K562 (cell line): ENCODE measurements at regions not wholly inside any gene's neighbourhood (a gene's known extent, or its start where the extent isn't known, plus 50 kb on each side); places are given as distances from the start of the nearest gene placed in this dataset.

ENCODE experiments used
- AFF1 ChIP-seq, 2 experiments: fragments of 450-650 bp; IDR thresholded peaks; 2 replicates each; pipeline ENCODE4 v1.6.1; 2018; ENCODE audit warnings: mild to moderate bottlenecking in 2 of 2, low read depth in 1 of 2; ENCODE audit not compliant: partially characterized antibody in 2 of 2
- ATF7 ChIP-seq: fragments of 450-650 bp; IDR thresholded peaks from 2 replicates; pipeline ENCODE4 v1.7.1; 2014; ENCODE audit warnings: mild to moderate bottlenecking, moderate library complexity
- CBX3 ChIP-seq, 2 experiments: IDR thresholded peaks; 1 replicate in 1 of 2; 2 replicates in 1 of 2; pipeline ENCODE4 v1.6.1; 2012; ENCODE audit warnings: inconsistent platforms in 2 of 2, low read length in 2 of 2, borderline replicate concordance in 1 of 2, control low read depth in 1 of 2
- CREB3 ChIP-seq: fragments of 450-650 bp; conservative IDR thresholded peaks from 2 replicates; pipeline ENCODE4 v1.6.1; 2016; ENCODE audit warnings: missing genetic modification characterization, low read depth, mild to moderate bottlenecking, missing compliant biosample characterization, moderate library complexity
- ETV1 ChIP-seq: fragments of 450-650 bp; conservative IDR thresholded peaks from 2 replicates; pipeline ENCODE4 v1.6.1; 2016; ENCODE audit warnings: missing genetic modification characterization, control low read depth, low read depth, missing compliant biosample characterization
- KLF13 ChIP-seq: fragments of 450-650 bp; IDR thresholded peaks from 2 replicates; pipeline ENCODE4 v1.6.1; 2016; ENCODE audit warnings: missing genetic modification characterization, low read depth, mild to moderate bottlenecking, missing compliant biosample characterization, moderate library complexity, borderline replicate concordance
- PBX2 ChIP-seq, 2 experiments: IDR thresholded peaks in 1 of 2; conservative IDR thresholded peaks in 1 of 2; 2 replicates each; pipeline ENCODE4 v1.6.1; 2016; ENCODE audit warnings: low read depth in 2 of 2, mild to moderate bottlenecking in 1 of 2, missing compliant biosample characterization in 1 of 2, missing genetic modification characterization in 1 of 2, moderate library complexity in 1 of 2
- RB1 ChIP-seq: fragments of 450-650 bp; IDR thresholded peaks from 2 replicates; pipeline ENCODE4 v1.6.1; 2017; ENCODE audit warnings: low read depth, mild to moderate bottlenecking
- SMC3 ChIP-seq: conservative IDR thresholded peaks from 2 replicates; pipeline ENCODE4 v1.6.1; 2011; ENCODE audit warnings: low read depth, low read length, improper control_type of control experiment; ENCODE audit not compliant: insufficient read depth
- SRSF9 ChIP-seq: fragments of 200-400 bp; formaldehyde crosslinking; IDR thresholded peaks from 2 replicates; pipeline ENCODE4 v1.6.1; 2017; ENCODE audit warnings: low read depth, low read length, borderline replicate concordance
- TAL1 ChIP-seq: fragments of 450-650 bp; IDR thresholded peaks from 2 replicates; pipeline ENCODE4 v1.6.1; 2016; ENCODE audit warnings: mild to moderate bottlenecking
- TBP ChIP-seq: optimal IDR thresholded peaks from 2 replicates; pipeline ENCODE3; 2011; ENCODE audit warnings: low read depth, low read length, improper control_type of control experiment
- TEAD2 ChIP-seq: fragments of 450-650 bp; IDR thresholded peaks from 2 replicates; pipeline ENCODE4 v1.6.1; 2016; ENCODE audit warnings: missing genetic modification characterization, control low read depth, missing compliant biosample characterization
- ZNF395 ChIP-seq: fragments of 200-800 bp; sonication (Bioruptor generic); IDR thresholded peaks from 2 replicates; pipeline ENCODE4 v1.6.1; 2017; ENCODE audit warnings: missing genetic modification characterization, missing compliant biosample characterization
- ZNF444 ChIP-seq: fragments of 250-450 bp; sonication (Bioruptor Pico); IDR thresholded peaks from 2 replicates; pipeline ENCODE4 v1.4.0; 2020; ENCODE audit warnings: mild to moderate bottlenecking, moderate library complexity

- TF ChIP-seq TBP = peak; percentile 22
- TF ChIP-seq CBX3 (IDR thresholded peaks at IDR 0.05; ENCODE audit: borderline replicate concordance in 1 of 2, low read length in 2 of 2) = peak in 1 of 2 experiments; percentile 56; a peak in 1 of 3 replicates
- TF ChIP-seq TEAD2 = 0 out of 2 replicates have a peak, but pooled peaks have one; percentile 3
- TF ChIP-seq CREB3 (tag) = no peak
- TF ChIP-seq PBX2 (CRISPR knock-in tag; IDR thresholded peaks at IDR 0.05; ENCODE audit: low read depth) = no peak
- TF ChIP-seq PBX2 (tag; conservative IDR thresholded peaks at IDR 0.05; ENCODE audit: low read depth) = peak; percentile 60; the same call in 1 of the 2 replicates
- 0 out of 2 replicates have a peak, but pooled peaks have one; percentile 25 for TF ChIP-seq KLF13 (tag)
- 0 out of 2 replicates have a peak, but pooled peaks have one; percentile 43 for TF ChIP-seq RB1
- TF ChIP-seq ZNF395 (CRISPR knock-in tag) = peak; percentile 15; the same call in 1 of the 2 replicates
- TF ChIP-seq ATF7 = peak; percentile 13; the same call in 1 of the 2 replicates
- 0 out of 2 replicates have a peak, but pooled peaks have one; percentile 23 for TF ChIP-seq ETV1 (tag)
- no peak for TF ChIP-seq TAL1
- TF ChIP-seq AFF1 (IDR thresholded peaks at IDR 0.05; ENCODE audit: low read depth in 1 of 2, partially characterized antibody in 2 of 2) = peak in 1 of 2 experiments; percentile 45
- TF ChIP-seq ZNF444 (CRISPR knock-in tag) = no peak
- TF ChIP-seq SRSF9 = no peak
- peak; percentile 80 for TF ChIP-seq SMC3
Measured at GRCh38 chr10:61835069-61835945, 66.2 kb upstream of the ARID5B start (continued).
